HG03565 (cell line): ENCODE measurements at regions not wholly inside any gene's neighbourhood (a gene's known extent, or its start where the extent isn't known, plus 50 kb on each side); places are given as distances from the start of the nearest gene placed in this dataset.

ENCODE experiments used
- ATAC-seq: cut with Tn5 transposase; IDR thresholded peaks from one replicate; pipeline ENCODE4 v1.9.1; 2021; ENCODE audit warnings: mild to moderate bottlenecking, moderate library complexity; ENCODE audit not compliant: unreplicated experiment

GRCh38 chr7:18354108-18355085, 141.2 kb upstream of the HDAC9 start:
- no peak for ATAC-seq

GRCh38 chr7:18356191-18356645, 139.3 kb upstream of the HDAC9 start:
- ATAC-seq, result no peak

GRCh38 chr7:18357691-18358090, 137.9 kb upstream of the HDAC9 start:
- no peak for ATAC-seq

- ATAC-seq, result no peak
Measured at GRCh38 chr7:18361756-18362155, 133.8 kb upstream of the HDAC9 start.

GRCh38 chr7:18363751-18364380, 131.7 kb upstream of the HDAC9 start:
- ATAC-seq, result no peak

- ATAC-seq, result no peak
Measured at GRCh38 chr7:18364396-18364795, 131.2 kb upstream of the HDAC9 start.

GRCh38 chr7:18366394-18366793, 129.2 kb upstream of the HDAC9 start:
- no peak for ATAC-seq

- ATAC-seq, result no peak
Measured at GRCh38 chr7:18369011-18369410, 126.5 kb upstream of the HDAC9 start.

- no peak for ATAC-seq
Measured at GRCh38 chr7:18370633-18371032, 124.9 kb upstream of the HDAC9 start.

- no peak for ATAC-seq
Measured at GRCh38 chr7:18378989-18379605, 116.5 kb upstream of the HDAC9 start.

- ATAC-seq, result no peak
Measured at GRCh38 chr7:18384491-18385143, 110.9 kb upstream of the HDAC9 start.

GRCh38 chr7:18386607-18387006, 108.9 kb upstream of the HDAC9 start:
- ATAC-seq, result no peak

- no peak for ATAC-seq
Measured at GRCh38 chr7:18387191-18387735, 108.3 kb upstream of the HDAC9 start.

- no peak for ATAC-seq
Measured at GRCh38 chr7:18390535-18390907, 105.0 kb upstream of the HDAC9 start.

- ATAC-seq, result no peak
Measured at GRCh38 chr7:18393465-18394118, 102.0 kb upstream of the HDAC9 start.

- ATAC-seq, result no peak
Measured at GRCh38 chr7:18395868-18396267, 99.7 kb upstream of the HDAC9 start.

- ATAC-seq, result no peak
Measured at GRCh38 chr7:18396953-18397352, 98.6 kb upstream of the HDAC9 start.

GRCh38 chr7:18399436-18400235, 95.9 kb upstream of the HDAC9 start:
- no peak for ATAC-seq

- ATAC-seq, result no peak
Measured at GRCh38 chr7:18400275-18400674, 95.3 kb upstream of the HDAC9 start.

- no peak for ATAC-seq
Measured at GRCh38 chr7:18400726-18401125, 94.8 kb upstream of the HDAC9 start.
